Sigmoid colon (tissue), 6 donors: ENCODE measurements at regions not wholly inside any gene's neighbourhood (a gene's known extent, or its start where the extent isn't known, plus 50 kb on each side); places are given as distances from the start of the nearest gene placed in this dataset.

Experiments
- DNase-seq: peaks from one replicate; pipeline ENCODE4 v3.0.0-alpha.2; 2019
- H3K27ac ChIP-seq, 4 donors: fragments of 200-600 bp; sonication (generic); one replicate each; pipeline ENCODE4 v1.5.1; 2016 to 2019; ENCODE audit warnings: mild to moderate bottlenecking in 1 of 4
- H3K27me3 ChIP-seq, 3 donors: fragments of 200-600 bp; sonication (generic); one replicate each; pipeline ENCODE4 v1.5.1; 2019; ENCODE audit warnings: mild to moderate bottlenecking in 1 of 3
- H3K36me3 ChIP-seq, 4 donors: fragments of 200-600 bp; sonication (generic); one replicate each; pipeline ENCODE4 v1.5.1; 2016 to 2019
- H3K4me1 ChIP-seq, 4 donors: fragments of 200-600 bp; sonication (generic); one replicate each; pipeline ENCODE4 v1.5.1; 2017 to 2019
- H3K4me3 ChIP-seq, 4 donors: fragments of 200-600 bp; sonication (generic); one replicate each; pipeline ENCODE4 v1.5.1; 2017 to 2019; ENCODE audit warnings: mild to moderate bottlenecking in 2 of 4, moderate library complexity in 1 of 4
- H3K9me3 ChIP-seq, 4 donors: fragments of 200-600 bp in 3 of 4; sonication (generic) in 3 of 4; one replicate each; pipeline versions ENCODE4 v1.5.1 to v1.6.1; 2013 to 2019
- EP300 ChIP-seq, 4 donors: sonication (generic); formaldehyde crosslinking; IDR thresholded peaks; one replicate each; pipeline ENCODE4 v1.6.1; 2017; ENCODE audit warnings: antibody characterized with exemption in 4 of 4
- POLR2A ChIP-seq, 2 donors: fragments of 450-650 bp; IDR thresholded peaks; one replicate each; pipeline ENCODE4 v1.6.1; 2016; ENCODE audit warnings: antibody characterized with exemption in 2 of 2, mild to moderate bottlenecking in 2 of 2, moderate library complexity in 2 of 2
- POLR2AphosphoS5 ChIP-seq, 4 donors: sonication (generic); formaldehyde crosslinking; IDR thresholded peaks; one replicate each; pipeline ENCODE4 v1.6.1; 2017; ENCODE audit warnings: antibody characterized with exemption in 4 of 4
- WGBS, 2 donors: extraction: QIAGEN DNeasy Blood & Tissue Kit; methylation state at CpG; one replicate each; pipeline ENCODE4 v1.1.7; 2013; 5-methylcytosine and 5-hydroxymethylcytosine counted together
- intact Hi-C: fragments of 100-400 bp; cut with DNase I; formaldehyde crosslinking; loops from one replicate; pipeline ENCODE4 v1.15.1; 2023
- TF ChIP-seq, protein P1 (sequence below), 4 experiments: fragments of 450-650 bp in 3 of 4; fragments of 200-600 bp in 1 of 4; IDR thresholded peaks; one replicate each; pipeline ENCODE4 v1.5.1; 2016 to 2019; ENCODE audit warnings: antibody characterized with exemption in 4 of 4, mild to moderate bottlenecking in 3 of 4, moderate library complexity in 2 of 4
- donor health status: healthy with polysubstance abuse.
- donor health status: healthy.

DNA sequence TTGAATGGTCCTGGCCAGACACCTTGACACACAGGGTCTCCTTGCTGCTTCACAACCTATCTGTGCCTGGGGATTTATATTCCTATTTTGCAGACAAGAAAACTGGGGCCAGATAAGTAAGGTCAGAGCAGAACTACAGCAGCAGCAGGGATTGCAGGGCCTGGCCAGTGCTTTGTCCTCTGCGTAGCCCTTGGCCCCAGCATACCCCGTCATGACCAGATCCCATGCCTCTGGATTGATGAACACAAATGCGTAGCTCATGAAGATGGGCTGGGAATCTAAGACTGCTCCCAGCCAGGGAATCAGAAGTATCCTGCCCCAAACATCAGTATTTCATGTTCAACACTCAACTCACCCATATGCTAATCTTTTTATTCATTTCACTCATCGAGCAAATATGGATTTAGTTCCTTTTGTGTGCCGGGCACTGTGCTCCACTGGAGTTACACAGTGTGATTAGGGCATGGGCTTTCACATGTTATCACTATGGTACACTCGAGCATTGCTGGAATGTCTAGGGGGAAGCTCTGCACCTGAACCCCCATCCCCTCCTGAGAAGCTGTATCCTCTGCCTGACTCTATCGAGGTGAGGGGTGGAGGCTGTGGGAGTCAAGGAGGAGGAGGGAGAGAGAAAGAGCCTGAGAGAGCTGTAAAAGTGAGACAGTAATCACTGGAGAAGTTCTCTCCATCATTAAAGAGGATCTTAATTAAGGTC lies 143.3 kb downstream of the CYP26B1 start:
- Histone ChIP-seq H3K4me3 (no peak overlapping the region), H3K9me3 (no peaks in the 10 kb centered on the region), H3K36me3 (no peaks in the 10 kb centered on the region), H3K27me3 (no peaks in the 10 kb centered on the region), H3K4me1 (no peaks in the 10 kb centered on the region), H3K27ac (no peak overlapping the region)
- WGBS, 2 donors = 89 to 91% methylated on average over 7 of the region's 7 CpGs
- no peak for TF ChIP-seq EP300 (IDR thresholded peaks at IDR 0.05)
- TF ChIP-seq POLR2AphosphoS5 (IDR thresholded peaks at IDR 0.05) = no peak
- TF ChIP-seq, protein P1, sequence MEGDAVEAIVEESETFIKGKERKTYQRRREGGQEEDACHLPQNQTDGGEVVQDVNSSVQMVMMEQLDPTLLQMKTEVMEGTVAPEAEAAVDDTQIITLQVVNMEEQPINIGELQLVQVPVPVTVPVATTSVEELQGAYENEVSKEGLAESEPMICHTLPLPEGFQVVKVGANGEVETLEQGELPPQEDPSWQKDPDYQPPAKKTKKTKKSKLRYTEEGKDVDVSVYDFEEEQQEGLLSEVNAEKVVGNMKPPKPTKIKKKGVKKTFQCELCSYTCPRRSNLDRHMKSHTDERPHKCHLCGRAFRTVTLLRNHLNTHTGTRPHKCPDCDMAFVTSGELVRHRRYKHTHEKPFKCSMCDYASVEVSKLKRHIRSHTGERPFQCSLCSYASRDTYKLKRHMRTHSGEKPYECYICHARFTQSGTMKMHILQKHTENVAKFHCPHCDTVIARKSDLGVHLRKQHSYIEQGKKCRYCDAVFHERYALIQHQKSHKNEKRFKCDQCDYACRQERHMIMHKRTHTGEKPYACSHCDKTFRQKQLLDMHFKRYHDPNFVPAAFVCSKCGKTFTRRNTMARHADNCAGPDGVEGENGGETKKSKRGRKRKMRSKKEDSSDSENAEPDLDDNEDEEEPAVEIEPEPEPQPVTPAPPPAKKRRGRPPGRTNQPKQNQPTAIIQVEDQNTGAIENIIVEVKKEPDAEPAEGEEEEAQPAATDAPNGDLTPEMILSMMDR (IDR thresholded peaks at IDR 0.05) = no peak
- no peak for TF ChIP-seq POLR2A (IDR thresholded peaks at IDR 0.05)
- DNase-seq = no peak
- intact Hi-C loops = no loop called here

- Histone ChIP-seq H3K9me3 (no peaks in the 10 kb centered on the region), H3K36me3 (no peaks in the 10 kb centered on the region), H3K27me3 (no peaks in the 10 kb centered on the region), H3K27ac (no peak overlapping the region), H3K4me3 (no peak overlapping the region), H3K4me1 (no peaks in the 10 kb centered on the region)
- no peak for DNase-seq
- intact Hi-C loops = no loop called here
- TF ChIP-seq, protein P1 (IDR thresholded peaks at IDR 0.05) = no peak
- no peak for TF ChIP-seq POLR2A (IDR thresholded peaks at IDR 0.05)
- TF ChIP-seq POLR2AphosphoS5 (IDR thresholded peaks at IDR 0.05) = no peak
- no peak for TF ChIP-seq EP300 (IDR thresholded peaks at IDR 0.05)
- WGBS, 2 donors = 72 to 76% methylated on average over 3 of the region's 3 CpGs
Observed at GRCh38 chr2:72003796-72004195, 143.9 kb downstream of the CYP26B1 start.

GRCh38 chr2:72003124-72003523 lies 144.5 kb downstream of the CYP26B1 start:
- no peaks in the 10 kb centered on the region for H3K27me3 ChIP-seq
- no peak overlapping the region for H3K27ac ChIP-seq
- DNase-seq = no peak
- H3K9me3 ChIP-seq = no peaks in the 10 kb centered on the region
- no peaks in the 10 kb centered on the region for H3K4me1 ChIP-seq
- intact Hi-C loops = no loop called here
- WGBS, 2 donors = 92 to 95% methylated on average over 8 of the region's 8 CpGs
- H3K4me3 ChIP-seq = no peak overlapping the region
- H3K36me3 ChIP-seq = no peaks in the 10 kb centered on the region
- TF ChIP-seq POLR2A (IDR thresholded peaks at IDR 0.05) = no peak
- TF ChIP-seq, protein P1 (IDR thresholded peaks at IDR 0.05) = no peak
- TF ChIP-seq EP300 (IDR thresholded peaks at IDR 0.05) = no peak
- no peak for TF ChIP-seq POLR2AphosphoS5 (IDR thresholded peaks at IDR 0.05)

DNA sequence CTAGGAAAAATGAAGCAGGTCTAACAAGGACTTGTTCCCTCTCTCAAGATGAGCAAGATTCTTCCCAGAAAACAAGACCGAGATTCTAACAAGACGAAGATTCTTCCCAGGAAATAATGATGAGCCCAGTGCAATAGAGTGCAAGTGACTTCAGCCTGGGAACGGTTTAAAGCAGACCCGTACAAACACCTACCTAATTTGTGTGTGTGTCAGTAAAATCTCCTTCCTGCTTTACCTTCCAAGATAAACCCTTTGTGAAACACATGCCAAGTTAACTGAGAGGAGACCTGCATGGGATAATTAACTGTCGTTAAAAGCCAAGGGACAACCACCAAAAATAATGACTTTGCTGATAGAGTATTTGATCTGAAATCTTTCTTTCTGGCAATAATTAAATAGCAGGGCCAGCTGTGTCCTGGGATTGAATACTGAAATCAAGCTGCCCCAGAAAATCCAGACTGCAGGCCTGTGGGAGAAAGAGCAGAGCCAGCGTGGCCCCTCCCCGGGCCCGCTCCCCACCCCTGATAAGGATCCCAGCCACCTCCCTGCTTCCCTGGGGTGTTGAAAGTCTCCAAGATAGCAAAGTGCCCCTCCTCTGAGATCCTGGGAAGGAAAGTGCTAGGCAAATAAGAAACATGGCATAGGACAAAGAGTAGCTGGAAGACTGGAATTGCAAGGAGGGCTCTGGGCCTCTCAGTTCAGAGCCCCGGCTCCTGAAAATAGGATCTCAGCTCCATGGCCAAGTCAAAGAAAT lies 145.5 kb downstream of the CYP26B1 start:
- Histone ChIP-seq H3K27ac (no peak overlapping the region), H3K9me3 (no peaks in the 10 kb centered on the region), H3K4me3 (no peak overlapping the region), H3K36me3 (no peaks in the 10 kb centered on the region), H3K27me3 (no peaks in the 10 kb centered on the region), H3K4me1 (no peaks in the 10 kb centered on the region)
- TF ChIP-seq, protein P1 (IDR thresholded peaks at IDR 0.05) = no peak
- no peak for TF ChIP-seq EP300 (IDR thresholded peaks at IDR 0.05)
- no peak for TF ChIP-seq POLR2A (IDR thresholded peaks at IDR 0.05)
- no peak for TF ChIP-seq POLR2AphosphoS5 (IDR thresholded peaks at IDR 0.05)
- intact Hi-C loops = no loop called here
- no peak for DNase-seq
- 21 to 60% methylated on average over 9 of the region's 9 CpGs for WGBS, 2 donors
